Bronchial epithelial cell (primary cell): ENCODE measurements at regions not wholly inside any gene's neighbourhood (a gene's known extent, or its start where the extent isn't known, plus 50 kb on each side); places are given as distances from the start of the nearest gene placed in this dataset.

Source experiments
- DNase-seq: peaks from one replicate; pipeline ENCODE4 v3.0.0-alpha.2; 2010; ENCODE audit warnings: low read depth
- FAIRE-seq: peaks from 2 replicates; lab custom pipeline; 2011; peaks lifted over from hg19 to GRCh38; lab: Jason Lieb, UNC
- H3K27me3 ChIP-seq: 2 replicates; pipeline ENCODE4 v1.5.1; 2011; ENCODE audit warnings: low read length; ENCODE audit not compliant: control insufficient read depth, insufficient read depth
- H3K36me3 ChIP-seq: 2 replicates; pipeline ENCODE4 v1.5.1; 2011; ENCODE audit warnings: low read length; ENCODE audit not compliant: control insufficient read depth, insufficient read depth
- H3K4me3 ChIP-seq: 2 replicates; pipeline ENCODE4 v1.5.1; 2011; ENCODE audit warnings: mild to moderate bottlenecking, low read depth, low read length, control low read depth
- CTCF ChIP-seq: IDR thresholded peaks from 2 replicates; pipeline ENCODE4 v1.5.1; 2011; ENCODE audit warnings: mild to moderate bottlenecking, moderate library complexity, low read length, control low read depth, inconsistent platforms; ENCODE audit not compliant: insufficient read depth, severe bottlenecking

- Histone ChIP-seq H3K4me3 (no peak overlapping the region), H3K36me3 (no peaks in the 10 kb centered on the region), H3K27me3 (no peaks in the 10 kb centered on the region)
- DNase-seq, result peak; percentile 15
- TF ChIP-seq CTCF, result peak; percentile 83
- FAIRE-seq, result no peak
These were observed 74.6 kb upstream of the TEAD1 start for GRCh38 chr11:12599408-12600143.

- no peaks in the 10 kb centered on the region for H3K36me3 ChIP-seq
- no peaks in the 10 kb centered on the region for H3K27me3 ChIP-seq
- TF ChIP-seq CTCF, result no peak
- FAIRE-seq (peak; percentile 40), DNase-seq (no peak)
- H3K4me3 ChIP-seq, result no peak overlapping the region
These were observed 73.4 kb upstream of the TEAD1 start for GRCh38 chr11:12600829-12601228.

- FAIRE-seq (no peak), DNase-seq (peak; percentile 29)
- no peak overlapping the region for H3K4me3 ChIP-seq
- no peaks in the 10 kb centered on the region for H3K27me3 ChIP-seq
- H3K36me3 ChIP-seq, result no peaks in the 10 kb centered on the region
- no peak for TF ChIP-seq CTCF
These were observed 71.8 kb upstream of the TEAD1 start for GRCh38 chr11:12602421-12602820.

GRCh38 chr11:12603143-12604088, 70.8 kb upstream of the TEAD1 start:
- no peak overlapping the region for H3K4me3 ChIP-seq
- no peak for TF ChIP-seq CTCF
- FAIRE-seq (no peak), DNase-seq (no peak)
- H3K27me3 ChIP-seq, result no peaks in the 10 kb centered on the region
- H3K36me3 ChIP-seq, result no peaks in the 10 kb centered on the region

GRCh38 chr11:12604557-12605153, 69.6 kb upstream of the TEAD1 start:
- no peak for TF ChIP-seq CTCF
- no peak for FAIRE-seq
- no peak for DNase-seq
- Histone ChIP-seq H3K36me3 (no peaks in the 10 kb centered on the region), H3K27me3 (no peaks in the 10 kb centered on the region), H3K4me3 (no peak overlapping the region)
